B cell (primary cell): ENCODE measurements at regions not wholly inside any gene's neighbourhood (a gene's known extent, or its start where the extent isn't known, plus 50 kb on each side); places are given as distances from the start of the nearest gene placed in this dataset.

Source experiments
- ATAC-seq: fragments of 200-7000 bp; cut with Tn5 transposase; one replicate; pipeline ENCODE4 v1.10.0; 2021; ENCODE audit warnings: low read depth, mild to moderate bottlenecking, moderate number of reproducible peaks, moderate library complexity
- CTCF ChIA-PET: fragments of 350-600 bp; sonication (Branson Sonifier 250); formaldehyde crosslinking; loops from one replicate; lab custom pipeline; 2021; ENCODE audit warnings: antibody characterized with exemption, inconsistent platforms; lab: Charles Lee
- POLR2A ChIA-PET: fragments of 350-600 bp; sonication (Branson Sonifier 250); formaldehyde crosslinking; loops from one replicate; lab custom pipeline; 2021; ENCODE audit warnings: antibody characterized with exemption; lab: Charles Lee
- DNase-seq: peaks from one replicate; pipeline ENCODE4 v3.0.0; 2013
- H2AFZ ChIP-seq: 2 replicates; pipeline ENCODE4 v1.6.1; 2012; ENCODE audit warnings: mild to moderate bottlenecking, low read depth, low read length; ENCODE audit not compliant: insufficient read depth, poor library complexity, severe bottlenecking
- H3K27ac ChIP-seq, 2 donors: 1 replicate in 1 of 2; 2 replicates in 1 of 2; pipeline ENCODE4 v1.5.1; 2012 to 2013; ENCODE audit warnings: low read length in 2 of 2, mild to moderate bottlenecking in 2 of 2, moderate library complexity in 1 of 2
- H3K27me3 ChIP-seq, 4 experiments: fragments of 200-600 bp in 1 of 4; sonication (generic) in 1 of 4; replicated peaks in 1 of 4; 1 replicate in 2 of 4; 2 replicates in 2 of 4; pipeline versions ENCODE4 v1.6.1 to v1.7.0; 2013 to 2016; ENCODE audit warnings: low read length in 3 of 4, mild to moderate bottlenecking in 2 of 4, mixed read lengths in 1 of 4, moderate library complexity in 1 of 4; ENCODE audit not compliant: insufficient read depth in 4 of 4, control insufficient read depth in 3 of 4; ENCODE audit errors: control extremely low read depth in 1 of 4
- H3K36me3 ChIP-seq, 2 experiments: replicated peaks in 1 of 2; 1 replicate in 1 of 2; 2 replicates in 1 of 2; pipeline versions ENCODE4 v1.6.1 to v1.7.1; 2013; ENCODE audit warnings: low read length in 1 of 2; ENCODE audit not compliant: insufficient read depth in 2 of 2, control insufficient read depth in 1 of 2; ENCODE audit errors: control extremely low read depth in 1 of 2, extremely low read depth in 1 of 2
- H3K4me1 ChIP-seq, 2 donors: fragments of 200-600 bp in 1 of 2; sonication (generic) in 1 of 2; 1 replicate in 1 of 2; 2 replicates in 1 of 2; pipeline versions ENCODE4 v1.5.1 to v1.6.1; 2013 to 2017; ENCODE audit warnings: low read length in 2 of 2; ENCODE audit not compliant: control insufficient read depth in 2 of 2, insufficient read depth in 2 of 2
- H3K4me2 ChIP-seq: replicated peaks from 2 replicates; pipeline ENCODE3; 2012; ENCODE audit warnings: mild to moderate bottlenecking, low read depth, low read length; ENCODE audit not compliant: poor library complexity, severe bottlenecking
- H3K4me3 ChIP-seq, 5 experiments: fragments of 200-600 bp in 1 of 5; sonication (generic) in 1 of 5; 1 replicate in 3 of 5; 2 replicates in 2 of 5; pipeline versions ENCODE4 v1.5.1 to v1.7.0; 2011 to 2016; ENCODE audit warnings: low read length in 4 of 5, mild to moderate bottlenecking in 4 of 5, low read depth in 2 of 5, control low read depth in 1 of 5, moderate library complexity in 1 of 5; ENCODE audit not compliant: insufficient read depth in 1 of 5; ENCODE audit errors: control extremely low read depth in 1 of 5, extremely low read depth in 1 of 5
- H3K79me2 ChIP-seq: fragments of 200-600 bp; sonication (generic); one replicate; pipeline ENCODE4 v1.6.0; 2016; ENCODE audit warnings: low read length; ENCODE audit not compliant: control insufficient read depth, insufficient read depth
- H3K9ac ChIP-seq: fragments of 200-600 bp; sonication (generic); 2 replicates; pipeline ENCODE4 v1.6.1; 2017; ENCODE audit warnings: mild to moderate bottlenecking, low read length, moderate library complexity
- H3K9me3 ChIP-seq, 3 donors: one replicate each; pipeline versions ENCODE4 v1.6.1 to v1.7.1; 2013; ENCODE audit warnings: low read length in 2 of 3; ENCODE audit not compliant: control insufficient read depth in 2 of 3, insufficient read depth in 1 of 3; ENCODE audit errors: control extremely low read depth in 1 of 3
- H4K20me1 ChIP-seq: 2 replicates; pipeline ENCODE4 v1.6.0; 2012; ENCODE audit warnings: mild to moderate bottlenecking, low read length; ENCODE audit not compliant: insufficient read depth, control insufficient read depth, poor library complexity, severe bottlenecking
- H3K27ac Mint-ChIP-seq: one replicate; pipeline ENCODE4 v1.8.0; 2021; ENCODE audit warnings: mixed read lengths
- H3K27me3 Mint-ChIP-seq: one replicate; pipeline ENCODE4 v1.8.0; 2021; ENCODE audit warnings: mixed read lengths
- H3K4me1 Mint-ChIP-seq: one replicate; pipeline ENCODE4 v1.8.0; 2021; ENCODE audit warnings: mixed read lengths
- H3K4me3 Mint-ChIP-seq: one replicate; pipeline ENCODE4 v1.8.0; 2021; ENCODE audit warnings: mixed read lengths
- H3K9me3 Mint-ChIP-seq: one replicate; pipeline ENCODE4 v1.8.0; 2022; ENCODE audit warnings: mixed read lengths; ENCODE audit not compliant: insufficient read depth
- CTCF ChIP-seq: fragments of 200-600 bp; IDR thresholded peaks from one replicate; pipeline ENCODE4 v1.8.0; 2022; ENCODE audit warnings: antibody characterized with exemption, mild to moderate bottlenecking
- EZH2 ChIP-seq: IDR thresholded peaks from 2 replicates; pipeline ENCODE4 v1.6.1; 2012; ENCODE audit warnings: borderline replicate concordance, low read depth, mild to moderate bottlenecking, moderate library complexity, low read length; ENCODE audit not compliant: insufficient read depth, poor library complexity, severe bottlenecking
- WGBS: methylation state at CpG from one replicate; pipeline ENCODE4 v1.1.5; 2013; ENCODE audit warnings: missing lambda C conversion rate; ENCODE audit not compliant: insufficient coverage; 5-methylcytosine and 5-hydroxymethylcytosine counted together
- intact Hi-C: fragments of 100-400 bp; cut with micrococcal nuclease; formaldehyde crosslinking; loops from one replicate; pipeline ENCODE4 v1.10.0; 2022

- intact Hi-C loops: no loop called here
- WGBS: 93% methylated on average over 2 of the region's 2 CpGs
- Histone ChIP-seq H3K27ac (no peak overlapping the region), H3K4me1 (no peaks in the 10 kb centered on the region), H3K9ac (no peak overlapping the region), H3K36me3 (no peaks in the 10 kb centered on the region), H3K27me3 (peaks cover 0 to 5% (median 0%) of the 10 kb centered on the region in 4 experiments), H2AFZ (no peak overlapping the region), H3K79me2 (no peaks in the 10 kb centered on the region), H3K4me3 (no peak overlapping the region), H4K20me1 (no peaks in the 10 kb centered on the region), H3K9me3 (peaks cover 0 to 4% (median 0%) of the 10 kb centered on the region in 3 donors), H3K4me2 (no peak overlapping the region)
- POLR2A ChIA-PET: no interaction called here
- Mint-ChIP-seq H3K4me3 (no peak overlapping the region), H3K4me1 (no peaks in the 10 kb centered on the region), H3K27ac (no peak overlapping the region), H3K27me3 (peaks cover 9% of the 10 kb centered on the region), H3K9me3 (no peaks in the 10 kb centered on the region)
- CTCF ChIA-PET: no interaction called here
- TF ChIP-seq CTCF: no peak
- no peak for TF ChIP-seq EZH2
- no peak for DNase-seq
- ATAC-seq: no peak
Observed at GRCh38 chr4:83772685-83773084, 236.8 kb downstream of the GPAT3 start.

- Mint-ChIP-seq H3K9me3 (no peaks in the 10 kb centered on the region), H3K27me3 (peaks cover 9% of the 10 kb centered on the region), H3K4me3 (no peak overlapping the region), H3K27ac (no peak overlapping the region), H3K4me1 (no peaks in the 10 kb centered on the region)
- 17% methylated on average over 1 of the region's 2 CpGs for WGBS
- POLR2A ChIA-PET: no interaction called here
- H3K9ac ChIP-seq: no peak overlapping the region
- intact Hi-C loops: no loop called here
- no peaks in the 10 kb centered on the region for H4K20me1 ChIP-seq
- CTCF ChIA-PET: interaction anchor here (0.7 kb wide), 1 partner anchor 1199 kb away, joined by 4 read pairs; no protein-coding TSS in a partner anchor
- no peaks in the 10 kb centered on the region for H3K79me2 ChIP-seq
- H2AFZ ChIP-seq: no peak overlapping the region
- no peak for ATAC-seq
- H3K4me3 ChIP-seq: no peak overlapping the region
- no peak for DNase-seq
- no peak for TF ChIP-seq EZH2
- TF ChIP-seq CTCF: no peak
- peaks cover 0 to 4% (median 0%) of the 10 kb centered on the region in 3 donors for H3K9me3 ChIP-seq
- no peaks in the 10 kb centered on the region for H3K4me1 ChIP-seq
- no peaks in the 10 kb centered on the region for H3K36me3 ChIP-seq
- no peak overlapping the region for H3K27ac ChIP-seq
- no peak overlapping the region for H3K4me2 ChIP-seq
- peaks cover 0 to 5% (median 0%) of the 10 kb centered on the region in 4 experiments for H3K27me3 ChIP-seq
Observed at GRCh38 chr4:83771113-83771705, 235.3 kb downstream of the GPAT3 start.
